GM21381 (cell line): ENCODE measurements at regions not wholly inside any gene's neighbourhood (a gene's known extent, or its start where the extent isn't known, plus 50 kb on each side); places are given as distances from the start of the nearest gene placed in this dataset.

Experiments used
- ATAC-seq: cut with Tn5 transposase; IDR thresholded peaks from one replicate; pipeline ENCODE4 v1.9.1; 2021; ENCODE audit warnings: mild to moderate bottlenecking, moderate library complexity; ENCODE audit not compliant: unreplicated experiment

GRCh38 chr20:19945732-19946670 lies 71.2 kb upstream of the NAA20 start:
- no peak for ATAC-seq

- ATAC-seq: peak; percentile 48
Observed at GRCh38 chr20:19947611-19948264, 69.4 kb upstream of the NAA20 start.

- ATAC-seq: no peak
Observed at GRCh38 chr20:19949195-19949867, 67.8 kb upstream of the NAA20 start.

GRCh38 chr20:19950042-19950441 lies 67.1 kb upstream of the NAA20 start:
- no peak for ATAC-seq

GRCh38 chr20:19952392-19952791 lies 64.8 kb upstream of the NAA20 start:
- no peak for ATAC-seq

GRCh38 chr20:19953606-19954005 lies 63.6 kb upstream of the NAA20 start:
- ATAC-seq: no peak

GRCh38 chr20:19956976-19957375 lies 60.2 kb upstream of the NAA20 start:
- ATAC-seq: no peak

- ATAC-seq: no peak
Observed at GRCh38 chr20:19958219-19958618, 58.9 kb upstream of the NAA20 start.

- no peak for ATAC-seq
Observed at GRCh38 chr20:19958928-19959327, 58.2 kb upstream of the NAA20 start.

GRCh38 chr20:19960745-19961144 lies 56.4 kb upstream of the NAA20 start:
- ATAC-seq: no peak

GRCh38 chr20:19961293-19961692 lies 55.9 kb upstream of the NAA20 start:
- ATAC-seq: no peak

- no peak for ATAC-seq
Observed at GRCh38 chr20:19962958-19963357, 54.2 kb upstream of the NAA20 start.

GRCh38 chr20:19964289-19965265 lies 52.6 kb upstream of the NAA20 start:
- no peak for ATAC-seq

- no peak for ATAC-seq
Observed at GRCh38 chr20:19966840-19967239, 50.3 kb upstream of the NAA20 start.
